ENCODE measurements at regions not wholly inside any gene's neighbourhood (a gene's known extent, or its start where the extent isn't known, plus 50 kb on each side); places are given as distances from the start of the nearest gene placed in this dataset.

- no peak for TF ChIP-seq CTCF (IDR thresholded peaks at IDR 0.05)
- no peak for TF ChIP-seq POLR2AphosphoS5 (IDR thresholded peaks at IDR 0.05; ENCODE audit: low read depth, low read length)
- TF ChIP-seq REST (IDR thresholded peaks at IDR 0.05; ENCODE audit: insufficient read depth in 1 of 2, low read depth in 2 of 2, low read length in 1 of 2), result no peak
Observed at GRCh38 chr6:112713402-112713801, 366.3 kb downstream of the RFPL4B start.
